ENCODE measurements at regions not wholly inside any gene's neighbourhood (a gene's known extent, or its start where the extent isn't known, plus 50 kb on each side); places are given as distances from the start of the nearest gene placed in this dataset.
"Not testable (repeated sequence)": the region's sequence is repeated elsewhere in the genome, so short reads cannot be mapped to it uniquely, and the experiment has no call there.

DNA sequence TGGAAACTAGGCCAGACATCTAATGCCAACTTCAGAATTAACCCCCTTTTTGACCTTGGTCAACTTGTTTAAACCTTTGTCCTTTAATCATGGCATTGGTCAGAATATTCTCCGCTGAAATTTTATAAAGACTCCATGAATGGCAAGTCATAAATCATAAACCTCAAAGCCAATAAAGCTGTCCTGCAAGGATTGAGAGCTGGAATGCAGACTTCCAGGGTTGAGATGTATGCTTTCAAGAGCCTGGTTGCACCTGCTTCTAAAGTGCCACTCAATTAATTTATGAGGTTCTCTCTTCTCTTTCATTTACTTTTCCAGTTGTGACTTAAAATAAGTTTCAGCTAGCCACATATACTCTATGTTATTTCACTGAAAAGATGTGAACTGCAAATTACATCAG is 136.2 kb upstream of the HCCS start:
- DNase-seq = no peak

DNA sequence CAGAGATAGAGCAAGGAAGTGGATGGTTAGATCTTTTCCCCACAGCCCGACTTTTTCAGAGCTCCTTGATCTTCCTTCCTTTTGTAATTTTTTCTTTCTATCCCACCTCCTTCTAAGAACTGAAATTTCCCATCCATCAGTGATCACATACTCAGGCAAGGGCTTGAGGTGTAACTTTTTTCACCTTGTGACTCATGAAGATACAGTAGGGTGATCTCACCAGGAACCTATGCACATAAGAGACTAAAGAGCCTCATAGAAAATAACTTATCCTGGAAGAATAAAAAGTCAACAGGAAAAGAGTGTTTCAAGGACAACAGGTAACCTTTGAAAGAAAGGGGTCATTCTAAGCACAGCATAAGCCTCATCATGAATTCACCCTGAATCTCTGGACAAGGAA is 131.2 kb upstream of the HCCS start:
- no peak for DNase-seq

DNA sequence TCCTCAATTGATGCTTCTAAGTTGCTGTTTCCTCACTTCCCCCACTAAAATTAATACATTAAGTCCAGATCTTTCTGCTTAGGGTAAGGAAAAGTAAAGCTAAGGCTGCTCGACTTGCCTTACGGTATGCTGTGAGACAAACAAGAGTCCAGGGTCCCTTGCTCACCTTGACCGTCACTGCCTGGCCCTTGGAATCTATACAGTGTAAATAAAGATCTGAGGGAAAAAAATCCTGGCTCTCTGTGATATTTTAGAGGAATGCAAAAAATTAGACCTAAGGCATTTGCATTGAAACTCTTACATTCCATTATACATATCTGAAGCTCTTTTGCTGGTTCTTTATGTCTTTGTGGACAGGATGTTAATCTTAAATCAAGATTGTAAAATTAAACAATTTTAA is 129.6 kb upstream of the HCCS start:
- no peak for DNase-seq

DNA sequence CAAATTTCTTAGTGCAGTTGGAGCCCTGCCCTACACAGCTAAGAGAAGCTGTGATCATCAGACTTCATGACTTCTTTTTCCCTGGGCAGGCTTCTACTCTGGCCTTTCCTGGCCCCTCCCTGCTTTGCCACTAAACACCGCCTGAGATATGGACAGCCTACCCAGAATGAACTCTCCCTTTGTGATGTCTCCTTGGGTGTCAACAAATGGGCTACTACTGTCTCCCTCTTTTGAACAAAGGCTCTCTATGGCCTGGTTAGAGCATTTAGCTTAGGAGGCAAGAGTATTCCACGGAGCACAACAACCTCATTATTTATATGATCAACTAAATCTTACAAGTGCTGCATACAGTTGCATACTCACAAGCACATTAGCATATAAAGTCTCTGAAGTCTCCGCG is 127.6 kb upstream of the HCCS start:
- DNase-seq = no peak

DNA sequence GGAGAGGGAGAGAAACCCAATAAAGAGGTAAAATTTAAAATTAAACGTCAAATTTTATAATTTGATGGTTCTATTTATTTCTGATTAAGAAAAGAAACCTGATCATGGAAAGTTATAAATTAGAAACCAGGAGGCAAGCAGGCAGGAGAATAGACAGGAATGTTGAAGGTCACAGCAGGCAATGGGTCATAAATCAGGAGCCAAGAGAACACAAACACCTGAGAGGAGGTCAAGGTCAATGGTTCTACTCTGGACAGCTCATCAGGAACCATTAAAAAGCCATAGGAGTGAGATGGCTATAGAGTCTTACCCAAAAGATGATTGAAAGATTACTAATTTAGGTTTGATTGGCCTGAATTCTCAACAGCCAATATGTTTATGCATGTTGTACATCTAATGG is 126.9 kb upstream of the HCCS start:
- no peak for DNase-seq

DNA sequence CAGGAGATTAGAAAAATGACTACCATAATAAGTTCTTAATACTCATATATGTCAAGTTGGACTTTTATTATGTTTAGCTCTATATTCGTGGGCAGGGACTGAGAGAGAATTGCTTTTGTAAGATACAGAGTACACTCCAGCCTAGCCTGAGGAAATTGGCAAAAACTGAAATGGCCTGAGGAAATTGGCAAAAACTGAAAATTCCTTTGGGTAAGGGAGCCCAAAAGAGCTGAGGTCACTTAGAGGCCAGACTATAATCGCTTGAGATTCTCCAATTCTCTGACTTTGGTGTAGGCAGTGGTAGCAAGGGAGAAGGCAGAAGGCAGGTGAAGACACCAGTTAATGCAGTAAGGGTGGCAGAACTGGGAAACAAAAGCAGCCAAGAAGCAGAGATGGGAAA is 124.5 kb upstream of the HCCS start:
- no peak for DNase-seq

DNA sequence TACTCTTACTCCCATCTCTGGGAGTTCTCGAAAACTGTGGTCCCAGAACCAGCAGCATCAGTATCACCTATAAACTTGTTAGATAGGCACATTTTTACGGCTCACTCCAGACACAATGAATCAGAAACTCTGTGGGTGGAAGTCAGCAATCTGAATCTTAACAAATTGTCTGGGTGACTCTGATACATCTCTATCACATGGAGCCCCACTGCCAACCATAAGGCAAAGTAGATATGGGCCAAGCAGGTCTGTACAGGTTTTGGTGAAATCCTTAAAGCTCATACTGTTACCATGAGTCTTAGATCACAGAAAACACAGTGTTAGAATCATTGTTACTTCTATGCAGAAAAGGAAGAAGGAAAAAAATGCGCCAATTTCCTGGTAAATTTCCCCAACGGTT is 122.5 kb upstream of the HCCS start:
- no peak for DNase-seq

DNA sequence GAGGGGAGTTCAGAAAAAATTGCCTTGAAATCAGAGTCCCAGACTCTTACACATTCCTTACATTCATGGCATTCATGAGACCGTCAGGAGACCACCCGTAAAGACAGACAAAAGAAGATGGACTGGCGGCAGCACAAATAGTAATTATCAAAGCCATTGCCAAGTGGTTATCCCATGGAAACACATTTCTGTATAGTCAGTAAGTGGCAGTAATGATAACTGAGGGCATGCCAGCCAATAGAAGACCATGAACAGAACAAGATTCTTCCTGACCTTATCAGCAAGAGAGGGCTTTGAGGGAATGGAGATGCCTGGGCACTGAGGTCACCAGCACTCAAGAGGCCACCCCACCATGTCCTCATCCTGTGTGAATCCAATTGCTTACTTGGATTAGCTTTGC is 121.7 kb upstream of the HCCS start:
- DNase-seq = no peak

DNA sequence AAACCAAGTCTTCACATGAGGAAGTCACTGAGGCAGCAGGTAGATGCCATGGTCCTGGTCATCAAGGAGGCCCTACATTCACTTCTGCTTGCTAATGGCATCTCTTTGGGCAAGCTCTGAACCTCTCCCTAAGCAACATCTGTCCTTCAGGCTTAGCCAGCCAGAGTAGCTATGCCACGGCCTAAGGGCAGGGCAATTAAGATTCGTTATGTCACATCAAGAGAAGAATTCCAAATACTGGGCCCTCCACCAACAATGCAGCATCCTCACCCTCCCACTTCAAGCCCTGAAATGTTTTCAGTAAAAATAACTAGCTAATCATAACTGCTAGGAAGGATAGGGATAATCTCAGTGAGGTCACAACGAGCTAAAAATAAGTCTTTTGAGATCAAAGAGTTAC is 120.7 kb upstream of the HCCS start:
- no peak for DNase-seq

DNA sequence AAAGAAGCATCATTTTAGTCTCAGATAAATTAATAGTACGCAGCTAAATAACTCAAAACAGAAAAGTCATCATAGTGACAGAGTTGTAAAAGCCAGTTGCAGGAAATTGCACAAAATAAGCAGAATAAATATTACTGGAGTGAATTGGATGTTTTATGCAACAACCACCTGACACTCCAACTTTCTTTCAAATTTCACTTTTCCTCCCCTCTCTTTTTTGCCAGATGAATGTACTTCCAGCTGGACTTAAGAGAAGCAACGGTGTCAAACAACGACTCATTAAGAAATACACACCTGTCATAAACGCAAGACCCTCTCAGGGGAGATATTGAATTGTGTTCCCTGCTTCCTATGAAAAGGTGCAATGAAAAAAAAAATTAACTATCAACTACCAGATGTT is 120.2 kb upstream of the HCCS start:
- no peak for DNase-seq

DNA sequence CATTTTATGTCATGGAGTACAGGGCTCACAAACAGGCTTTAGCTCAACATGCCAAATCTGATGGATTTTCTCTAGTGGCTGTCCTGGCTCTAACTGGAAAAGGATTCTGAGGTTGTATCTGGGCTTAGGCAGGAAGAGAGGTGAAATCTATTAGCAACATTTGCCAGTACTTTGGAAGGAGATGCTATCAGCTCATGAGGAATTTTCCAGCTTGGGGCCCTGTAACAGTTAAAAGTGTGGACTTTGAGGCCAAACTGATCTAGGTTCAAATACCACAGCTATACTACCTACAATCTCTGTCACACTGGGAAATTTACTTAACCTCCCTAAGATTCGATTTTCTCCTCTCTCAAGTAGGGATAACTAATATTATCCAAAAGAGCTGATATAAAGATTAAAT is 119.0 kb upstream of the HCCS start:
- no peak for DNase-seq

DNA sequence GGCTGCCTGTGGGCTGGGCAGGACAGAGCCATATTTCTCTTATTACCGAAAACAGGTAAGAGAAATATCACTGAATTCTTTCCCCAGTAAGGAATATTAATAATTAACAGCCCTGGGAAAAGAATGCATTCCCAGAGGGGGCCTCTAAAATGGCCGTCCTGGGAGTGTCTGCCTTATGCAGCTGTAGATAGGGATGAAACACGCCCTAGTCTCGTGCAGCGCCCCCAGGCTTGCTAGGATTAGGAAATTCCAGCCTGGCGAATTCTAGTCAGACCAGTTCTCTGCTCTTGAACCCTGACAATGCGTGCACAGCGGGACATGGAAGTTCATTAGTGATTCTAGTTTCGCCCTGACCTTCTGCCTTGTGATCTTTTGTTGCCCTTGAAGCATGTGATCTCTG is 104.1 kb upstream of the HCCS start:
- DNase-seq = not testable (repeated sequence)

DNA sequence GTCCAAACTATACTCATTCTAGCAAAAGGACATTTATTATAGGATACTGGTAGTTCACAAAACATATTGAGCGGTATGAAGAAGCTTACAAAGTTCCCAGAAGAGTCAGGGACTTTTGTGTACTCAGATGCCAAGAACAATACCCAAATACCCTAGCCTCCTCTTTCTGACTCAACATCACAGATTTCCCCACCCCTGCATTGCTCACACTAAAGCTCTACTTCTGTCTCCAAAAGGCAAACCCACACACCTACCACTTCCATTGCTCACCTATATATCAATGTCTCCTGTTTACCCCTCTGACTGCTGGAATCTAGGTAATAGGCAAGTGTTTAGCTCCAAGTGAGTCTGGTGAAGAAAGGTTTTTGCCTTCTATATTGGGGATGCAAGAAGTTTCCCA is 100.7 kb upstream of the HCCS start:
- no peak for DNase-seq

DNA sequence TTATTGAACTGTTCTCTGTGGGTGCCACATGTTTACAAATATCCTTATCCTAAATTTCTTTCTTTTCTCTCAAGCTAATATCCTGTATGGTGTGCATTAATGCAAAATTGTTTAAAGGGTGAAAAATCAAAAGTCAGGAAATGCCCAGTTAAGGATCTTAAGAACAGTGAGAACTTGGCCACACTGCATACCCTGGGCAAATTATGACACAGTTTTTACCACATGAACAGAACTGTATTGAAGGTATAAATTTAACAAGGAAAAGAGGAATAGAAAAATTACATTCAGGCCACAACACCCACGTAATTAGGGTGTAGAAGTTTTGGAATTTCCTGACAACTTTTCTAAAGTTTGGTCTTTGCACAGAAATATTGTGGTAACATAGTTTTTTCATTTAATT is 94.4 kb upstream of the HCCS start:
- DNase-seq = no peak

DNA sequence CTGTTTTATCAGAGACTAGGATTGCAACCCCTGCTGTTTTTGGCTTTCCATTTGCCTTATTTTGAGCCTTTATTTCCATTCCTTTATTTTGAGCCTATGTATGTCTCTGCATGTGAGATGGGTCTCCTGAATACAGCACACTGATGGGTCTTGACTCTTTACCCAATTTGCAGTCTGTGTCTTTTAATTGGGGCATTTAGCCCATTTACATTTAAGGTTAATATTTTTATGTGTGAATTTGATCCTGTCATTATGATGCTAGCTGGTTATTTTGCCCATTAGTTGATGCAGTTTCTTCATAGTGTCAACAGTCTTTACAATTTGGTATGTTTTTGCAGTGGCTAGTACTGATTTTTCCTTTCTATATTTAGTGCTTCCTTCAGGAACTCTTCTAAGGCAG is 88.5 kb upstream of the HCCS start:
- DNase-seq = not testable (repeated sequence)

DNA sequence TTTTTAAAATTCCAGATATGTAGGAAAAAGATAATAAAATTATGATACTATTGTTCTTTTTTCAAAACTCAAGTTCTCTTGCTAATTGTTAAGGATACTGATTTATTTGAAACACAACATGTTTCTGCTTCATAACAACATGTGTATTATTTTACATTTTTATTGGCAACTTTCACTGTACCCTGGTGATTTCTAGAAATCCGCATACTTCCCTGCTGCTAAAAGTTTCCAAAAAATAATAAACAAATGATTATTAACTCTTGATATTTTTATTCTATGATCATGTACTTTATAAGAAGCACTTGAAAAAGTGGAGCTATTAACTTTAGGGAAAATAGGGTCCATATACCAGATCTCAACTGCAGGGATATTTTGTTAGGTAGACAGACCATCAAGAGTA is 71.2 kb upstream of the HCCS start:
- DNase-seq = no peak

DNA sequence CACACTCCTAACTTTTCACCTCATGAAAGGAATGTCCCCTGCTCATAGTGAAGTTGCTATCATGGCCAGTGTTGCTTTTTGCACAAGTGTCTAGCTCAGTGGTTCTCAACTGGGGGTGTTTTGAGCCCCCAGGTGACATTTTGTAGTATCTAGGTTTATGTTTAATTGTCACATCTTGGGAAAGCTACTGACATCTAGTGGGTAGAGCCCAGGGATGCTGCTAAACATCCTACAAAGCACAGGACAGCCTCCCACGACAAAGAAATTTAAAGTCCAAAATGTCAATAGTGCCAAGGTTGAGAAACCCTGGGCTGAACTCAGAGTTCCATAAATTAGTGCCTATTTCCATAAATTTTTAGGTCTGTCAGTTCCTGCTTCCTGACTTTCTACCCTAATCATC is 70.7 kb upstream of the HCCS start:
- no peak for DNase-seq

DNA sequence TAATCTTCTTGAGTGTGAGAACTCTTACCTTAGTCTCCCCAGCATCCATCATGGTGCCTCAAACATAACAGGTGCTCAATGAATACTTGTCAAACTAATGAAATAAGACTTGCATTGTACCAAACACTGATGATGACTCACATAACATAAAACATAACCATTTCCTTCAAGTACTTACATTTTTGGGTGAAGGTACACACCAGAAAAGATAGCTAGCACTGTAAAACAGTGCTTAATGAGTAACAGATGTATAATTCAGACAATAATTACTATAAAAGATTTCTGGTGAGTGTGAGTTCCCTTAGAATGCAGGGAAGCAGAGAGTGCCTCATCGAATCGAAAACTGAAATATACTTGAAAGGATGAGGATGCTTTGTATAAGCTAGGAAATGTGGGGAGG is 70.1 kb upstream of the HCCS start:
- no peak for DNase-seq

DNA sequence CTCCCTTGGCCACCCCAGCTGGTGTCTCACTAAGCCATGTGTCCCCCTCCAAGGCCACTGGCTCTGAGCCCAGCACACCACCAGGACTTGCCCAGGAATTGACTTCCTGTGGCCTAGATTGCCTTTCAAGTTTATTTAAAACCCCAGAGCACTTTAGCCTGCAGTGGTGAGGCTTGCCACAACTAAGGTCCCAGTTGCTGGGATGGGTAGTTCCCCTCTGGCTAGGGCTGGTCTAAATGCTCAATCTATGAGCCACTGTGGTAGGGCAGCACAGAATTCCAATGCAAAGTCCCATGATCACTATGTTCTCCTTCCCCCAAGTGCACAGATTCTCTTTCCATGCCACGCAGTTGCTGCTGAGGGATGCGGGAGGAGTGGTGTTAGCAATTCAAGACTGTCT is 61.1 kb upstream of the HCCS start:
- no peak for DNase-seq

DNA sequence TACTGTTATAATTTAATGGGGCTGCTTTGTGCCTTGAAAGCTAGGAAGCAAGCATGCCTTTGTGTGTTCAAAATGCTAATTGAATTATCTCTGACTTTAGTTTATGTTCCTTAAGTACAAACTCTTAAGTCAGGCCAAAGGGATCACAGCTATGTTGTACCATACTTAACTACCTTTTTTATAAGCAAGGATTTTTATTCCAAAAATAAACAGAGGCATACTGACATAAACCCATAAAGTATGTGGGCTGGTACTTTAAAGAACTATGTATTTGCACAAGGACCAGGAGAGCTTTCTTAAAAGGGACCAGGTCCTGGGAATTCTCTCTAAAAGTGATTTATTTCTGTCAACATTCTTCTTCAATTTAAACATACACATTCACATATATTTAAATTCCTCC is 57.8 kb upstream of the HCCS start:
- no peak for DNase-seq

DNA sequence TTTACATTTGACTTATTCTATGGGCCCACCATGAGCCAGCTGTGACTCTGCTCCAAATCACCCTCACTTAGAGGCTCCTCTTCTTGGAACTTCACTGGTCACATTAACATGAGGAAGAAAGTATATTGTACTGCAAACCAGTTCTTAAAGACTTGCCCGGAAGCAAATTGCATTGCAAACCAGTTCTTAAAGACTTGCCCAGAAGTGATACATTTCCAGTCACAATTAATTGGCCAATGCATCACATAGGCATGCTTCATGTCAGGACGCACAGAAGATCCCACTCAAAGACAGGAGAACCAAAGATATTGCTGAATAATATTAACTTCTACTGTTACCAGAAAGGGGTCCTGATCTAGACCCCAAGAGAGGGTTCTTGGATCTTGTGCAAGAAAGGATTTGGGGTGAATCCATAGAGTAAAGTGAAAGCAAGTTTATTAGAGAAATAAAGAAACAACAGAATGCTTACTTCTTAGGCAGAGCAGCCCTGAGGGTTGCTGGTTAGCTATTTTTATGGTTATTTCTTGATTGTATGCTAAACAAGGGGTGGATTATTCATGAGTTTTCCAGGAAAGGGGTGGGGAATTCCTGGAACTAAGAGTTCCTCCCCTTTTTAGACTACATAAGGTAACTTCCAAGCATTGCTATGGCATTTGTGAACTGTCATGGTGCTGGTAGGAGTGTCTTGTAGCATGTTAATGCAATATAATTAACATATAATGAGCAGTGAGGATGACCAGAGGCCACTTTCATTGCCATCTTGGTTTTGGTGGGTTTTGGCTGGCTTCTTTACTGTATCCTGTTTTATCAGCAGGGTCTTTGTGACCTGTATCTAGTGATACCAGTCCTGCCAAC is 54.6 kb upstream of the HCCS start:
- DNase-seq = no peak

DNA sequence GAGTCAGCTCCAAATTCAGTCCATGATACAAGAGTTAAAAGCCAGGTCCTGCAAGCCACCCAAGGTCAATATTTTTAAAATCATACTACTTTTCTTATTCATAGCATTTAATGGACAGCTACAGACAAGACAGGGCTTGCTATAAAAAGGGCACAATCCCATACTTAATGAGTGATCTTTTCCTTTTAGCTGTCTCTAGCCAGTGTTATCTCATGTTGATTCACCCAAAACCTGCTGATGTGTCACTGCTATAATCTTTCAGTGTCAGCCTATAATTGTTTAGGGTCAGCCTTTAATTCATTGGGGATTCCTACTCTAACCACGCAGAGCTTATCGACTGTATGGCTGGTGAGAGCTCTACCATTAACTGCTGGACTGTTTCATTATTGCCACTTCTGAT is 51.2 kb upstream of the HCCS start:
- DNase-seq = no peak

Data from activated CD8-positive, alpha-beta memory T cell treated with anti-CD3 and anti-CD28 coated beads, Interleukin-2, amount 50 U/mL, for 4 hours (primary cell).